KMS-11 (cell line): ENCODE measurements at regions not wholly inside any gene's neighbourhood (a gene's known extent, or its start where the extent isn't known, plus 50 kb on each side); places are given as distances from the start of the nearest gene placed in this dataset.

Experiments
- H2AFZ ChIP-seq: fragments of 200-600 bp; sonication (generic); 2 replicates; pipeline ENCODE4 v1.6.1; 2016; ENCODE audit warnings: antibody characterized with exemption, mixed run types, low read depth
- H3K27ac ChIP-seq: fragments of 200-600 bp; sonication (generic); 2 replicates; pipeline ENCODE4 v1.6.1; 2016; ENCODE audit warnings: mild to moderate bottlenecking, mixed run types
- H3K27me3 ChIP-seq: fragments of 200-600 bp; sonication (generic); 2 replicates; pipeline ENCODE4 v1.6.1; 2017; ENCODE audit warnings: mild to moderate bottlenecking, low read depth, mixed run types, moderate library complexity; ENCODE audit not compliant: insufficient read depth
- H3K36me3 ChIP-seq: fragments of 200-600 bp; sonication (generic); 2 replicates; pipeline ENCODE4 v1.6.1; 2017; ENCODE audit warnings: mild to moderate bottlenecking, mixed run types; ENCODE audit not compliant: insufficient read depth
- H3K4me1 ChIP-seq: fragments of 200-600 bp; sonication (generic); 2 replicates; pipeline ENCODE4 v1.6.1; 2016; ENCODE audit warnings: mild to moderate bottlenecking, low read depth, mixed run types; ENCODE audit not compliant: poor library complexity, severe bottlenecking
- H3K4me2 ChIP-seq: fragments of 200-600 bp; sonication (generic); 2 replicates; pipeline ENCODE4 v1.7.0; 2016; ENCODE audit warnings: mild to moderate bottlenecking, mixed run types
- H3K4me3 ChIP-seq: fragments of 200-600 bp; sonication (generic); IDR thresholded peaks from 2 replicates; pipeline ENCODE4 v1.6.1; 2017; ENCODE audit warnings: low read depth, low read length, mixed read lengths; ENCODE audit not compliant: insufficient read depth
- H3K79me2 ChIP-seq: fragments of 200-600 bp; sonication (generic); 2 replicates; pipeline ENCODE4 v1.6.1; 2016; ENCODE audit warnings: low read depth, mixed run types; ENCODE audit not compliant: insufficient read depth
- H3K9ac ChIP-seq: fragments of 200-600 bp; sonication (generic); 2 replicates; pipeline ENCODE4 v1.6.1; 2016; ENCODE audit warnings: mild to moderate bottlenecking, mixed run types
- H4K20me1 ChIP-seq: fragments of 200-600 bp; sonication (generic); 2 replicates; pipeline ENCODE4 v1.6.1; 2016; ENCODE audit warnings: mild to moderate bottlenecking, mixed run types; ENCODE audit not compliant: insufficient read depth
- TF ChIP-seq, protein P1 (sequence below): fragments of 200-600 bp; sonication (generic); conservative IDR thresholded peaks from 2 replicates; pipeline ENCODE4 v1.6.1; 2017; ENCODE audit warnings: low read depth, mild to moderate bottlenecking, antibody characterized with exemption, low read length, moderate library complexity, mixed read lengths

DNA sequence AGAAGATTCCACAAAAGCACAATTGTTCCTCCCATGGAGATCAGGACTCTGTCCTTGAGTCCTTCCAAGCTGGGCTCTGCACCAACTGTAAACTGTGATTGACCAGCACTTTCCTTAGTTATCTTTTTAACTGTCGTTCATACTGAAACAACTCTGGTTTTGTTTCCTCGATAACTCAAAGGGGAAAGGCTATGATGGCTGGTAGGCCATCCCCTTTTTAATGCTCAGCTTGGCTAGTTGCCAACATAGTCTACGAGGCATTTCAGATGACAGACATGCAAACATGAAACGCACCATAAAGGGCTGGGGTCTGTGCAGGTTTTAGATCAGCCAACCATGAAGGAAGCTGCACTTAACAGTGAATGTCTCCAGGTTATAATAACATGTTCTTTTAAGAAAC, 497.1 kb upstream of the ARID1B start:
- no peaks in the 10 kb centered on the region for H4K20me1 ChIP-seq
- no peaks in the 10 kb centered on the region for H3K79me2 ChIP-seq
- H3K4me2 ChIP-seq: no peak overlapping the region
- no peaks in the 10 kb centered on the region for H3K36me3 ChIP-seq
- H2AFZ ChIP-seq: no peak overlapping the region
- no peak overlapping the region for H3K27ac ChIP-seq
- H3K4me1 ChIP-seq: peaks cover 5% of the 10 kb centered on the region
- TF ChIP-seq, protein P1, sequence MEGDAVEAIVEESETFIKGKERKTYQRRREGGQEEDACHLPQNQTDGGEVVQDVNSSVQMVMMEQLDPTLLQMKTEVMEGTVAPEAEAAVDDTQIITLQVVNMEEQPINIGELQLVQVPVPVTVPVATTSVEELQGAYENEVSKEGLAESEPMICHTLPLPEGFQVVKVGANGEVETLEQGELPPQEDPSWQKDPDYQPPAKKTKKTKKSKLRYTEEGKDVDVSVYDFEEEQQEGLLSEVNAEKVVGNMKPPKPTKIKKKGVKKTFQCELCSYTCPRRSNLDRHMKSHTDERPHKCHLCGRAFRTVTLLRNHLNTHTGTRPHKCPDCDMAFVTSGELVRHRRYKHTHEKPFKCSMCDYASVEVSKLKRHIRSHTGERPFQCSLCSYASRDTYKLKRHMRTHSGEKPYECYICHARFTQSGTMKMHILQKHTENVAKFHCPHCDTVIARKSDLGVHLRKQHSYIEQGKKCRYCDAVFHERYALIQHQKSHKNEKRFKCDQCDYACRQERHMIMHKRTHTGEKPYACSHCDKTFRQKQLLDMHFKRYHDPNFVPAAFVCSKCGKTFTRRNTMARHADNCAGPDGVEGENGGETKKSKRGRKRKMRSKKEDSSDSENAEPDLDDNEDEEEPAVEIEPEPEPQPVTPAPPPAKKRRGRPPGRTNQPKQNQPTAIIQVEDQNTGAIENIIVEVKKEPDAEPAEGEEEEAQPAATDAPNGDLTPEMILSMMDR: no peak
- H3K4me3 ChIP-seq: no peak overlapping the region
- H3K27me3 ChIP-seq: no peaks in the 10 kb centered on the region
- no peak overlapping the region for H3K9ac ChIP-seq

DNA sequence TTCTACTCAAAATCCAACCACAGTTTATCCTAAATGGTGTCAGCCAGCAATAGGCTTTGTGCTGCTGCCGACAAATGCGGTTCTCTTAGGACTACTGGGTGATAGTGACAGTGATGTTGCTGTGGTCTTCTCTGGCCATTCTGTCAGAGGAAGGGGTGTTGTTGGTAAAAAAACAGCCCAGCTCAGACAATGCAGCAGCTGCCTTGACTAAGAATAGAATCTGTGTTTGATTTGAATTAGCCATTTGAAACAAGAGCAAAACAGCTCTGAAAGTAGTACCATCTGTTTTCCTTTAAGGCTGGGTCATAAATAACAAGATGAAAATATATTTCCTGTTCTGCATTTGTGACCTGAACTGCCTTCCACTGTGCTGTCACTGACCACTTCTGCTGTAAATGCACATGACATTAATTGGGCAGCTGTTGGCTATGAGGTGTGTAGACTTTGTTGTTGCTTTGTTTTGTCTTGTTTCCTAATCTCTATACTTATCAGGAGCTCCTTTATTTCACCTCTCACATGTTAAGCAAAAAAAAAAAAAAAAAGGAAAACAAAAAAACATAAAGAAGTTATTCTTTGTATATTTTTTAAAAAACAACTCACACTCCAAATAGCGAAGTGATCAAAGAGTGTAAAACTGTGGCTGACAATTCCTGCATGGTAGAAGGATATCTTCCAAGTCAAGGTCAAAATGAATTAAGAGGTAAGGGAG, 497.8 kb upstream of the ARID1B start:
- H3K79me2 ChIP-seq: no peaks in the 10 kb centered on the region
- no peaks in the 10 kb centered on the region for H3K27me3 ChIP-seq
- H3K9ac ChIP-seq: no peak overlapping the region

DNA sequence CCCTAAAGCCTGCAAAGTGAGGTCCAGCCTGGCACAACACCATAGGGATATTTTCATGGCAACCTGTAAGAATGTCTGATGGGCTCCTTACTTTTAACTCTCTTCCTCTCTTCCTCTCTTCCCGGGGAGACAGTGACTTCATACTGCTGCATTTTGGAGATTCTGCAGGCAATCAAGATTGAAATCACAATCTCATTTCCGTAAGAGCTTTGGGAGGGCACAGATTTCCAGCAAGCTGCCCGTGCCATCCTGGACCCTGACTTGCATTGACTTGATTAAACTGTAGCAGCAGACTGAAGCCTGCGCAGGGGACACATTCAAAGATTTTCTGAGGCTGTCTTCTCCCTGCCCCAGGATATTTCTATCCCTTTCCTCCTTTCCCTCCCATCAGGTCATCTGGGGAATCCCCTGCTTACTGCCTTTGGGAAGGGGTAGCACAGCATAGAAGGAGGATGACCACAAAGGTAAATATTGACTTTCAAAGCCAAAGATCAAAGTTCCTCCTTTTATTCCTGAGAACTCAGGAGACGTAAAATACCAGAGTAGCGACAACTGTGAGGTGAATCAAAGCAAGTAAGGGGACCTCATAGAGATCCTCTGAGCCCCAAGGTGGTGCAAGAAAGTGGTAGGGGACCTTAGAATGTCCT, 504.0 kb upstream of the ARID1B start:
- Histone ChIP-seq H2AFZ (no peak overlapping the region), H3K9ac (no peak overlapping the region), H3K27me3 (no peaks in the 10 kb centered on the region), H3K4me3 (no peak overlapping the region), H3K4me2 (no peak overlapping the region), H3K27ac (no peak overlapping the region), H3K4me1 (no peaks in the 10 kb centered on the region), H4K20me1 (no peaks in the 10 kb centered on the region), H3K36me3 (no peaks in the 10 kb centered on the region), H3K79me2 (no peaks in the 10 kb centered on the region)
- TF ChIP-seq, protein P1: no peak

More for the DNA sequence above, 497.8 kb upstream of the ARID1B start:
- Histone ChIP-seq H3K4me2 (no peak overlapping the region), H3K4me3 (no peak overlapping the region), H3K27ac (no peak overlapping the region), H3K36me3 (no peaks in the 10 kb centered on the region), H3K4me1 (peaks cover 5% of the 10 kb centered on the region), H2AFZ (no peak overlapping the region), H4K20me1 (no peaks in the 10 kb centered on the region)
- TF ChIP-seq, protein P1: no peak

DNA sequence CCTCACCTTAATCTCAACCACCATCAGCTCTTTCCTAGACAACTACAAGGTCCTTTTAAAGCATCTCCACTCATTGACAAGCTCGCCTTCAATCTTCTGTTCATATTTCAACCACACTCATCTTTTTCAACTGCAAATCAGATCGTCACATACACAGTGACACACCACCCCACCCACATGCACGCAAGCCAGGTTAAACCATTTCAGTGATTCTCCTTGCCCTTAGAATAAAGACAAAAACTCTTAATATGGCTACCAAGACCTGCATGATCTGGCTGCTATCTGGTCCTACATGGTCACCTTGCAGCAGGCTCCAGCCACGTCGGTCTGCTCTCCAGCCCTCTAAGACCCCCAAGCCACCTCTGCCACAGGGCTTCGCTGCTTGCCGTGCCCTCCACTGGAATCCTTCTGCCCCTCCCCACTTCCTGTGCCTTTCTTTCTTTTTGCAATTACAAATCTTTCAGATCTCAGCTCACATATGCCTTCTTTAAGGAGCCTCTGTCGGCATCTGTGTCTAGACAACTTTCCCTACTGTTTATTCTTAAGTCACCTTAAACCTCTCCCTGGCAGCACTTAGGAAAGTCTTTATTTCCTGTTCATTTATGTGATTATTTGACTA, 507.3 kb upstream of the ARID1B start:
- Histone ChIP-seq H4K20me1 (no peaks in the 10 kb centered on the region), H3K9ac (no peak overlapping the region), H3K27me3 (no peaks in the 10 kb centered on the region), H3K36me3 (no peaks in the 10 kb centered on the region), H2AFZ (no peak overlapping the region), H3K27ac (no peak overlapping the region), H3K4me3 (no peak overlapping the region), H3K4me1 (no peaks in the 10 kb centered on the region), H3K4me2 (no peak overlapping the region), H3K79me2 (no peaks in the 10 kb centered on the region)
- TF ChIP-seq, protein P1: no peak
